Kidney glomerular epithelial cell (primary cell): ENCODE measurements at regions not wholly inside any gene's neighbourhood (a gene's known extent, or its start where the extent isn't known, plus 50 kb on each side); places are given as distances from the start of the nearest gene placed in this dataset.
A peak's percentile ranks its signal among the peaks of the same experiment; 100 is the strongest.

Source experiments
- DNase-seq: peaks from one replicate; lab custom pipeline; 2025; lab: John Stamatoyannopoulos, UW

DNA sequence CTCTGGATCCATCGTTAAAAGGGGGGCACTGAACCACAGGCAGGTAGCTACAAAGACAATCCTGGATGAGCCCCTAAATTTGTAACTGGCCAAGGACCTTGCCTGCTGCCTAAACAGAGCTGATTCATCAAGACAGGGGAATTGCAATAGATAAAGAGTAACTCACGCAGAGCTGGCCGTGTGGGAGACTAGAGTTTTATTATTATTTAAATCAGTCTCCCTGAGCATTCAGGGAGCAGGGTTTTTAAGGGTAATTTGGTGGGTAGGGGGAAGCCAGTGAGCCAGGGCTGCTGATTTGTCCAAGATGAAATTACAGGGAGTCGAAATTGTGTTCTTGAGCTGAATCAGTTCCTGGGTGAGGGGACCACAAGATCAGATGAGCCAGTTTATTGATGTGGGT lies 885.1 kb upstream of the CADM2 start:
- DNase-seq = no peak

GRCh38 chr3:84074767-84075166 lies 884.0 kb upstream of the CADM2 start:
- peak; percentile 24 for DNase-seq

- peak; percentile 5 for DNase-seq
Measured at GRCh38 chr3:84077479-84077878, 881.3 kb upstream of the CADM2 start.

GRCh38 chr3:84082726-84083125 lies 876.1 kb upstream of the CADM2 start:
- DNase-seq = no peak

DNA sequence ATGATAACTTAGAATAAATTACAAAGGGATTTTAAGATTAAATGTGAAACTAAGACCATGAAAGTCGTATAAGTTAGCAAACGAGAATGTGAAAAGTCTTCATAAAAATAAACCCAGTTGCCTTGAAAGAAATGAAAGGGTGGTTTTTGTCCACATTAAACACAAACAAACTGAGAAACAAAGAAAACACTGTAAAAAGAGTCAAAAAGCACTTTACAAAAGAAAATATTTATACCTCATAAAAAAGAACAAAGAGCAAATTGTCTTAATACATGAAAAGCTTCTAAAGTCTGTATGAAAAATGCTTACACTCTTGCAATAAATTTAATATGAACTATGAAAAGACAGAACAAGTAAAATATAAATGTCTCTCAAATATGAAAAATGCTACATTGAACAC lies 865.9 kb upstream of the CADM2 start:
- no peak for DNase-seq

GRCh38 chr3:84096188-84096587 lies 862.6 kb upstream of the CADM2 start:
- DNase-seq = no peak

GRCh38 chr3:84100861-84101260 lies 857.9 kb upstream of the CADM2 start:
- DNase-seq = no peak

- DNase-seq = peak; percentile 76
Measured at GRCh38 chr3:84108442-84108971, 850.3 kb upstream of the CADM2 start.

GRCh38 chr3:84109911-84110310 lies 848.9 kb upstream of the CADM2 start:
- DNase-seq = no peak

GRCh38 chr3:84110787-84111186 lies 848.0 kb upstream of the CADM2 start:
- no peak for DNase-seq

- no peak for DNase-seq
Measured at GRCh38 chr3:84125201-84125721, 833.5 kb upstream of the CADM2 start.

DNA sequence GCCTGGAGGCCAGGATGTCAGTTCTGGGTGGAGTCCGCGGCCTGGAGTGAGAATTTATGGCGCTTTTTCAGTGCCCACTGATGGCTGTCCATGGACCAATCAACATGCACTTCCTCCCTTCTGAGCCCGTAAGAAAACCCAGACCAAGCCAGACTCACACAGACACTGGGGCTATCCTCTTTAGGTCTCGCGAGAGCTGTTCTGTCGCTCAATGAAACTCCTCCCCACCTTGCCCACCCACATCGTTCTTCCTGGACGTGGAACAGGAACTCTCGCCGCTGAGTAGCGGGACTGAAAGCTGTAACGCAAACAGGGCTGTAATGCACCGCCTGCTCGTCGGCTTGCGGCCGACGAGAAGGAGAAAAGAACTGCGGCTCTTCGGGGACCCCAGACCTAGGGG lies 833.0 kb upstream of the CADM2 start:
- no peak for DNase-seq

- no peak for DNase-seq
Measured at GRCh38 chr3:84126160-84126559, 832.6 kb upstream of the CADM2 start.

DNA sequence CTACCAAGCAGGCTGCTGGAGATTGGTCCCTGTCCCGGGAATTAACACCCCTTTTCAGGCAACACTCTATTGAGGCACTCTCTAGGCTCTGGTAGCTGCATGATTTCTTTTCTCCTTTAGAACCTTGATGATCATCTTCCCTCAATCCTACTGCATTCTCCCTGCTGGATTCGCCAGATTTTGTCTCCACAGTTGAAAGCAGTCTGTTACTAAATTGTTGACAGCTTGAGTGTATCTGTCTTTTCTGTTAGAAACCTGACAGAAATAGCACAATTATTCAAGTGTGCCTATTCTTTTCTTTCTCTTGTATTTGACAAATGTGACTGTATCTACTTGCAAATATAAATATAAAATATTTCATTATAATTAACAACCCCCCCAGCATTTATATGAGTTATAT lies 830.8 kb upstream of the CADM2 start:
- no peak for DNase-seq

DNA sequence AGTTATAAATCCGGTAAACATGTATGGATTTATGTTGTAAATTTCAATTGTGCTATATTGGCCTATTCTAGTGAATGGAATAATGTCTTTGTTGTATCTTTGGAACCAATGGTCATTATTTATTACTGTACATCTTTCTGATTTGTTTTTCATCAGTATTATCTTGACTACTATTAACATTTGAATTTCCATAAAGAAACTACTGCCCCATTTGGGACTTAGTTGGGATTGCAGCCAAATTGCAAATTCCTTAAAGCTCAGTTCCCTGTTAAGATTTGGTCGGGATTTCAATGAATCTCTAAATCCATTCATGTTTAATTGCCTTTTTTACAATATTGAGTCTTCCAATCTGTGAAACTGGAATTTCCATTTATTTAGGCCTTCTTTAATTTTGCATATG lies 822.4 kb upstream of the CADM2 start:
- DNase-seq = peak; percentile 5

GRCh38 chr3:84140631-84141030 lies 818.2 kb upstream of the CADM2 start:
- no peak for DNase-seq

GRCh38 chr3:84141571-84141970 lies 817.2 kb upstream of the CADM2 start:
- no peak for DNase-seq

GRCh38 chr3:84165328-84165727 lies 793.5 kb upstream of the CADM2 start:
- no peak for DNase-seq

DNA sequence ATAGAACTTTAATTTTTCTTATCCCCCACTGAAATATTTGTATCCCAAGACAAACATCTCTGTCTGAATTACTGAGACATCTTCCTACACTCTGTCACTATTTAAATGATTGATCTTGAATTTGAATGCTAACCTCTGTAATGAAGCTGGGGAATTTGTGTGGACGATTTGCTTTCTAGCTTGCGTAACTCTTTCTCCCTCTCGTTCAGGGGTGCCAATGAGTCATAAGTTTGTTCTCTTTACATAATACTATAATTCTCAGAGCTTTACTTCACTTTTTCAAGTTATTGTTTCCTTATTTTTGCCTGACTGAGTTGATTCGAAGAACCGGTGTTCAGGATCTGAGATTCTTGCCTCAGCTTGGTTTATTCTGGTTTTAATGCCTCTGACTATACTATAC lies 783.3 kb upstream of the CADM2 start:
- DNase-seq = no peak

- no peak for DNase-seq
Measured at GRCh38 chr3:84184937-84185336, 773.9 kb upstream of the CADM2 start.

- no peak for DNase-seq
Measured at GRCh38 chr3:84194029-84194428, 764.8 kb upstream of the CADM2 start.

DNA sequence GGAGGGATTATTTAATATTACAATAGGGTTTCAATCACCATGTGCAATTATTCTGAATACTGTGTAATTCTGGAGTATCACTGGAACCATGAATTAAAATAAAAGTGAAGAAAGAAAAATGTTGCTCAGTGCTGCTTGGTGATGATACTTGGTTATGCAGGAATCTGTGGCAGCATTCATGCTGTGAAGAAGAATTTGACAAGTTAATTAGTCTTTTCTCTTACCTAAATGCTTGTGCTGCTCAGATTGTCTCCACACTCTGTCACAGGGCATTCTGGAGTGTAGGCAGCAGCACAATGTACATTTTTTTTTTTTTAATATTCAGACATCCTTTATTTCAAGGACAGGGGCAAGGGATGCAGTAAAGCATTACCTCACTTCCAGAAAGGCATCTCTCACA lies 749.3 kb upstream of the CADM2 start:
- DNase-seq = no peak

- no peak for DNase-seq
Measured at GRCh38 chr3:84223512-84223911, 735.3 kb upstream of the CADM2 start.

- no peak for DNase-seq
Measured at GRCh38 chr3:84224262-84224661, 734.5 kb upstream of the CADM2 start.

DNA sequence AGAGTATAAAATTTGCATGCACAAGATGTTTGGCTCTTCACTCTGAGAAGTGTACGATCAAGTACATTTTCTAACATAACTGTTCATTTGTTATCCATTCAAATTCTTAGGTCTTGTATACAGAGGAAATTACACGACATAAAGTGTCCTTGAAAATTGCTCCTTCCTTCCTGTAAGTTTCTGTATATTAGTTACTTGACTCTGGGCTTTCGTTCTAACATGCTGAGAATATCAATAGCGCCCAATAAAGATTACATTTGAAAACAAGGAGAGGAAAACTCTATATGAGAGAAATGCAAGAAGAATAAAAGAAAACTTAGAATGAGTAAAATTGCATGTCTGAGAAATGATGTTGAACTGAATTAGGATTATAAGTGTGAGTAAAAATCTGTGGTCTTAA lies 722.5 kb upstream of the CADM2 start:
- DNase-seq = no peak
